Pancreas (tissue), 10 donors: ENCODE measurements at regions not wholly inside any gene's neighbourhood (a gene's known extent, or its start where the extent isn't known, plus 50 kb on each side); places are given as distances from the start of the nearest gene placed in this dataset.

Source experiments
- ATAC-seq, 4 donors: fragments of 200-7000 bp; cut with Tn5 transposase; one replicate each; pipeline versions ENCODE4 v1.8.0 to v1.9.1; 2020; ENCODE audit warnings: mild to moderate bottlenecking in 4 of 4, moderate library complexity in 4 of 4
- DNase-seq, 6 donors: peaks; one replicate each; pipeline ENCODE4 v3.0.0-alpha.2; 2020
- FAIRE-seq: peaks from 2 replicates; lab custom pipeline; 2012; peaks lifted over from hg19 to GRCh38; lab: Jason Lieb, UNC
- H3K27ac ChIP-seq, 4 donors: fragments of 200-600 bp; sonication (generic); 1 replicate in 3 of 4; 2 replicates in 1 of 4; pipeline versions ENCODE4 v1.5.0 to v1.8.0; 2020
- H3K27me3 ChIP-seq, 4 donors: fragments of 200-600 bp; one replicate each; pipeline ENCODE4 v1.8.0; 2021
- H3K36me3 ChIP-seq, 3 donors: fragments of 200-600 bp; sonication (generic) in 1 of 3; one replicate each; pipeline versions ENCODE4 v1.5.0 to v1.8.0; 2020 to 2021
- H3K4me1 ChIP-seq, 3 donors: fragments of 200-600 bp; one replicate each; pipeline ENCODE4 v1.8.0; 2021
- H3K4me3 ChIP-seq, 4 donors: fragments of 200-600 bp; sonication (generic) in 2 of 4; one replicate each; pipeline versions ENCODE4 v1.5.0 to v1.8.0; 2020 to 2021
- H3K9me3 ChIP-seq, 4 donors: fragments of 200-600 bp; one replicate each; pipeline ENCODE4 v1.8.0; 2021
- CTCF ChIP-seq, 4 donors: fragments of 200-600 bp; sonication (generic) in 3 of 4; IDR thresholded peaks; one replicate each; pipeline versions ENCODE4 v1.5.0 to v1.8.0; 2021; ENCODE audit warnings: antibody characterized with exemption in 4 of 4
- WGBS, 2 donors: extraction: QIAGEN DNeasy Blood & Tissue Kit; methylation state at CpG; one replicate each; pipeline ENCODE4 v1.1.7; 2013; 5-methylcytosine and 5-hydroxymethylcytosine counted together
- intact Hi-C, 3 donors: fragments of 100-400 bp; cut with DNase I; formaldehyde crosslinking; loops; one replicate each; pipeline versions ENCODE4 v1.11.1 to v1.14.2; 2022
- donor health status: healthy with polysubstance abuse.
- donor health status: DM: no; HTN: no; CAD: no; lungs with moderate emphysema.
- donor health status: DM: no; HTN: no; CAD: no.
- donor health status: control.
- donor health status: control.
- donor health status: Bipolar disorder and iron deficiency.
- donor health status: DM: yes; HTN: yes; CAD: no.
- donor health status: DM: no; HTN: no; CAD: no.
- donor health status: DM: no; HTN: no; CAD: no.
- donor health status: DM: yes; HTN: yes; CAD: no.

GRCh38 chr11:112448806-112449205 is 188.1 kb upstream of the PLET1 start:
- ATAC-seq: no peak
- Histone ChIP-seq H3K27ac (no peak overlapping the region), H3K9me3 (no peaks in the 10 kb centered on the region), H3K4me3 (no peak overlapping the region), H3K27me3 (no peaks in the 10 kb centered on the region), H3K4me1 (no peaks in the 10 kb centered on the region), H3K36me3 (no peaks in the 10 kb centered on the region)
- FAIRE-seq: no peak
- WGBS, 2 donors: 78 to 84% methylated on average over 1 of the region's 1 CpG
- no peak for TF ChIP-seq CTCF (IDR thresholded peaks at IDR 0.05)
- no peak for DNase-seq
- intact Hi-C loops: no loop called here

DNA sequence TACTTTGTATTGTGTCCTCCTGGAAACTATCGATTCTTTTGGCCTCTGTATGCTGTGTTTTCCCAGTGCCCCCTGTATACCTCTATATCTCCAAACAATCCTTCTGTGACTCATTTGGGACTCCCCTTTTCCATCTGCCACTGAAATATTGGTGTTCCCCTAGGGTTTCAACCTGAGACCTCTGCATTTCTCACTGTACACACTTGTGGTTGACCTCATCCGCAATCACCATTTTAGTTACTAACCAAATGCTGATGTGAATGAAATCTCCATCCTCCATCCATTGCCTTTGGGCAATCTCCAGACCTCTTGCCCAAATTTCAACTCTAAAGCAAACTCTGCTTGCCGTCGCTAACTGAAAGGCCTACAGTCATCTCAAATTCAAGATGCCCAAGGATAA is 190.6 kb upstream of the PLET1 start:
- 90 to 92% methylated on average over 4 of the region's 4 CpGs for WGBS, 2 donors
- FAIRE-seq (no peak), ATAC-seq (no peak), DNase-seq (no peak)
- intact Hi-C loops: no loop called here
- Histone ChIP-seq H3K27ac (no peak overlapping the region), H3K27me3 (no peaks in the 10 kb centered on the region), H3K36me3 (no peaks in the 10 kb centered on the region), H3K9me3 (no peaks in the 10 kb centered on the region), H3K4me3 (no peak overlapping the region), H3K4me1 (no peaks in the 10 kb centered on the region)
- no peak for TF ChIP-seq CTCF (IDR thresholded peaks at IDR 0.05)

DNA sequence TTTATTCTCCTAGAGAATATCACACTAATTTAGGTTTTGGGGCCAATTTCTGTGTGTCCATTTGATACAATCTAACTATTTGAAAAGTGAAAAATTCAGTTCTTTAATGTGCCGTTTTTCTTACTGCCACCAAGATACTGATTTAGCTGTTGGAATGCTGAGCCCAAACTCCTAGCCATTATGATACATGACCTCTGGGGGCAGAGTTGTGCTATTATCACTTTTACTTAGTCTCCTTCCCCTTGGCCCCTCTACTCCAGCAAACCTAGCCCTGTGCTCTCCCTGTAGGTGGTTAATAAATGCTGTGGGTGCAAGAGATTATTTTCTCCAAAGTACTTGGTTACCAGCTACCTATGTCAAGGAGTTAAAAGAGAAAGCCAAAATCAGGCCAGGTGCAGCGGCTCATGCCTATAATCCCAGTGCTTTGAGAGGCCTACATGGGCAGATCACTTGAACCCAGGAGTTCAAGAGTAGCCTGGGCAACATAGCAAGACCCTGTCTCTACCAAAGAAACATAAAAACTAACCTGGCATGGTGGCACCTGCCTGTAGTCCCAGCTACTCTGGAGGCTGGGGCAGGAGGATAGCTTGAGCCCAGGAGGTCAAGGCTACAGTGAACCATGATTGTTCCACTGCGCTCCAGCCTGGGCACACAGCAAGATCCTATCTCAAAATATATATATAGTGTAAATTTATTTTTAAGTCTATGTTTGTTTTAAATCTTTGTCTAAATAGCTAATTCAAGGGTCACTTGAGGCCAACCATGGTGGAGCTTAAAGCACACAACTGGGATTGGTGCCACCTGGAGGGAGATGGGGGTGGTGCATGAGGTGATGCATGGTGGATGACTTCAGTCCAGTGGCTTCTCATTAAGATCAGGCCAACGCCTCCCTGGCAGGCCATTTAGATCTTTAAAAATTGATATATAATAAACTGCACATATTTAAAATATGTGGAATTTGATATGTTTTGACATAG is 193.2 kb upstream of the PLET1 start:
- intact Hi-C loops: no loop called here
- FAIRE-seq: no peak
- Histone ChIP-seq H3K27me3 (no peaks in the 10 kb centered on the region), H3K4me3 (no peak overlapping the region), H3K27ac (no peak overlapping the region), H3K36me3 (no peaks in the 10 kb centered on the region), H3K9me3 (no peaks in the 10 kb centered on the region), H3K4me1 (no peaks in the 10 kb centered on the region)
- WGBS, 2 donors: 58 to 75% methylated on average over 4 of the region's 4 CpGs
- peak in 1 of 4 donors; percentile 29 for TF ChIP-seq CTCF (IDR thresholded peaks at IDR 0.05)
- peak in 1 of 6 donors; percentile 27 for DNase-seq
- ATAC-seq: peak in 3 of 4 donors; percentile 56 to 70 (median 57)

- ATAC-seq (no peak), DNase-seq (no peak), FAIRE-seq (no peak)
- Histone ChIP-seq H3K4me3 (no peak overlapping the region), H3K4me1 (no peaks in the 10 kb centered on the region), H3K27ac (no peak overlapping the region), H3K9me3 (no peaks in the 10 kb centered on the region), H3K27me3 (no peaks in the 10 kb centered on the region), H3K36me3 (no peaks in the 10 kb centered on the region)
- intact Hi-C loops: no loop called here
- no peak for TF ChIP-seq CTCF (IDR thresholded peaks at IDR 0.05)
- WGBS, 2 donors: 64 to 69% methylated on average over 4 of the region's 4 CpGs
These were observed 194.2 kb upstream of the PLET1 start for GRCh38 chr11:112454841-112455240.

DNA sequence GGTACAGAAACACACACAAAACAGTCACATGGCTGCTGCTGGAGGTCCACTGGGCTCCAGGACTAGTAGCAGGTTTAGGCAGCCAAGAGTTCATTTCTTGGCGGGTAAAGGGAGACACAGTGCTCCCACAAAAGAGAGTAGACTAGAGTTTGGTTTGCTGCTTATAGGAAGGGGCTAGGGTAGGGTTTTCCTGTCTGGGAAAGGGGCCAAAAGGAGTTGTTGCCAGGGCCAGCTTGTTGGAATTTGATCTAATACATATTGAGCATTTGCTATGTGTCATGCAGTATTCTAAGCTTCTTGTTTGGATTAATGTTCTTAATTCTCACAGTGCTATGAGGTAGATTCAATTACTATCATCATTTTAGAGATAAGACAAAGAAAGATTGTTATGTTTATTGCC is 195.1 kb upstream of the PLET1 start:
- Histone ChIP-seq H3K9me3 (no peaks in the 10 kb centered on the region), H3K27ac (no peak overlapping the region), H3K4me3 (no peak overlapping the region), H3K27me3 (no peaks in the 10 kb centered on the region), H3K4me1 (no peaks in the 10 kb centered on the region), H3K36me3 (no peaks in the 10 kb centered on the region)
- no peak for ATAC-seq
- intact Hi-C loops: no loop called here
- no peak for DNase-seq
- 91 to 95% methylated on average over 1 of the region's 1 CpG for WGBS, 2 donors
- TF ChIP-seq CTCF (IDR thresholded peaks at IDR 0.05): no peak
- FAIRE-seq: no peak
